ENCODE measurements at regions not wholly inside any gene's neighbourhood (a gene's known extent, or its start where the extent isn't known, plus 50 kb on each side); places are given as distances from the start of the nearest gene placed in this dataset.
"Not testable (repeated sequence)": the region's sequence is repeated elsewhere in the genome, so short reads cannot be mapped to it uniquely, and the experiment has no call there.

DNA sequence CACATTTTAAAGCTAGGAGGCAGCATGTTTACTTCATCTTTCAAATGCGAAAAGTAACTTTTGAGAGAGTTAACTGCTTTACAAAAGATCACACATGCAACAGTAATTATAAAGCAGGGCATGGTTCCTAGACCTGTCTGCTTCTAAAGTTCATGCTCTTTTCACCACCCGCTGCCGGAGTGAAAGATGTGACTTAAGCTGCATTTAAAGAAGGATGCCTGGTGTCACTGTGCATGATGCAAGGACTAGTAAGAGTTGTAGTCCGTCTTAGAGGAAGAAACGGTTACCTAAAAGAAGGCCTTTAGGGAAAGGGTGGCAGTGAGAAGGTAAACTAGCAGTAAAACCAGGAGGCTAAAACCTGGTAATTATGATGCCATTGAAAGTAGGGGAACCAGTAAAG is 1689.1 kb downstream of the KCNT2 start:
- DNase-seq (ENCODE audit: low read depth), result no peak

DNA sequence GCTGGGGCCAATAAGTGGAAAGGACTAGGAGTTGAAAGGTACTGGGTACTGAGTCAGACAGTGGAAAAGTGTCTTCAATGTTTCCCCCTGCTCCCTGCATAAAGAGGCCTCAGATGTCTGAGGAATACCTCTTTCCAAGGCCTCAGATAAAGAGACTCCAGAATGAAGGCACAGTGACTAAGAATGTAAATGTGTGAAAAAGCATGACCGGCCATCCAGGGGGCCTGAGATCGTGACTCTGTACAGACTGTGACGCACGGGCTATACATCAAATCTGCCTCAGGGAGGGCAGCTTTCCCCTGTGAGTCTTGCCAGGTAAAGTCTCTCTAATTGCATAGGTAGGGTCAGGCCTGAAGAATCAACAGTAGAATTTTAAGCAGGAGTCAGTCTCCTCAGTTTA is 1690.5 kb downstream of the KCNT2 start:
- DNase-seq (ENCODE audit: low read depth), result no peak

DNA sequence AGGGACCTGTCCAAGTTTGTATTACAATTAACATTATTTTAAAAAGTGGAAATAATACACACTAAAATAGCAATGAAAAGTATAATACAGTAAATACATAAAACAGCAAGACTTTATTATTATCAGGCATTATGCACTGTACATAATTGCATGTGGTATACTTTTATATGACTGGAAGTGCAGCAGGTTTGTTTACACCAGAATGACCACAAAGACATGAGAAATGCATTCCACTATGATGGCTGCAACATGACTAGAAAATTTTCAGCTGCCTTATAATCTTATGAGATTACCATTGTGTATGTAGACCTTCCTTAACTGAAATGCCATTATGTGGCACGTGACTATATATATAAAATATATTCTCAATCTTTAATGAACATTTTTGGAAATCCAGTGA is 1699.6 kb downstream of the KCNT2 start:
- DNase-seq (ENCODE audit: low read depth), result no peak

DNA sequence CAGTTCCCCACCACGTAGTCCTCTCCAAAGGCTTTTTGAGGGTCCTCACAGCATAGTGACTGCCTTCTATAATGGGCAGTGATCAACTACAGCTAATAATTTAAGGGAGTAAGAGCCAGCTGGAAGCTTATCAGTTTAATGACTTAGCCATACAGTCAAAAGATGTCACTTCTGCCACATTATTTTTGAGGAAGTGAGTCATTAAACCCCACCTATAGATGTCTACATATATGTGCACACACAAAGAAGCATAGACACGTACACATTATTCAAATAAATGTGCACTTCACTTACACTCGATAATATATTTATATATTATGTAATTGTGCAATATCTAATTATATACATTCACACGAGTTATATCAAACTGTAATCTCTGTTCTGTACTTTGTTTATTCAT is 1704.7 kb downstream of the KCNT2 start:
- DNase-seq (ENCODE audit: low read depth), result no peak

DNA sequence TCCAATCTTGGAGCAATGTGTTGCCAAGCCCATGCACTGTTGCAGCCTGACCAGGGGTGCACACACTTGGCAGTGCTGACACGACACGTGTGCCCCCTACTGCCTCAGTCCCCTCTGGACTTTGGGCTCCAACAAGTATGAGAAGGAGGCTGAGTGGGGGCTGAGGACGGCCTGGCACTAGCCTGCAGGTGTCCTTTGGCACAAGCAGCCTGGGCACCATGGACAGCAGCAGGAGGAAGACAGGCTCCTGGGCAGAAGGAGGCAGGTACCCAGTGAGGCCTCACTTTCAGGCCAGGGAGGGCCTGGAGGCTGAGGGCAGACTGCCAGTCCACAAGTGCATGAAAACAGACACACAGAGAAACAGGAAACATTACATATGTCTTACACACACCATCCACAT is 1702.9 kb upstream of the B3GALT2 start:
- DNase-seq (ENCODE audit: low read depth), result no peak

DNA sequence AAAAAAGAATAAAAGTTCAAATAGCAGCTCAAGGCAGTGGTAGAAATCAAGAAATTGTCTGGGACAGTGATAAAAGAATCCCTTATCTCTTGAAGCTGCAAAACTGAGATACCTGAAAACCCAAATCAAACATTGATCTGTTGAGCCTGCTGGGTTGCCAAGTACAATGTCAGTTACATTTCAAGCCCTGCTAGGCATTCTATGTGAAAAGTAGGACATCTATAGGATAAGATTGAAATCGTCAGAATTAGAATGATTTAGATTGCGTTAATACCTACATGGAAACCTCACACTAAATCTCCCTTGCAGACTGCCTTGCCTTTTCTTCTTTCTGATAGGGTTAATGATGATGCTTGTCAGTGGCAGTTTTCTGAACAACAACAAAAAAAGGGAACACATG is 1684.4 kb upstream of the B3GALT2 start:
- no peak for DNase-seq (ENCODE audit: low read depth)

DNA sequence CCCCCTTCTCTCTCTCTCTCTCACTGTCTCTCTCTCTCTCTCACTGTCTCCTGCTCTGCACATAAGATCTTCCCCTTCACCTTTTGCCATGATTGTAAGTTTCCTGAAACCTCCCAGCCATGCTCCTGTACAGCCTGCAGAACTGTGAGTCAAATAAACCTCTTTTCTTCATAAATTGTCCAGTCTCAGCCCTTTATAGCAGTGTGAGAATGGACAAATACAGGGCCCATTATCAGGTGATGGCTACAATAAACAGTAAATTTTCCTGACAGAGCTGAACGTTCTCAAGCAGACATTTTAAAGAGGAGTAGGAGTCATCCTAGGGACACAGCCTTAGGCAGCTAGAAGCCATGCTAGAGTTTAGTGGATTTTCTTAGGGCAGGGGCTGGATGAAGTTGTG is 1679.7 kb upstream of the B3GALT2 start:
- DNase-seq (ENCODE audit: low read depth), result no peak

DNA sequence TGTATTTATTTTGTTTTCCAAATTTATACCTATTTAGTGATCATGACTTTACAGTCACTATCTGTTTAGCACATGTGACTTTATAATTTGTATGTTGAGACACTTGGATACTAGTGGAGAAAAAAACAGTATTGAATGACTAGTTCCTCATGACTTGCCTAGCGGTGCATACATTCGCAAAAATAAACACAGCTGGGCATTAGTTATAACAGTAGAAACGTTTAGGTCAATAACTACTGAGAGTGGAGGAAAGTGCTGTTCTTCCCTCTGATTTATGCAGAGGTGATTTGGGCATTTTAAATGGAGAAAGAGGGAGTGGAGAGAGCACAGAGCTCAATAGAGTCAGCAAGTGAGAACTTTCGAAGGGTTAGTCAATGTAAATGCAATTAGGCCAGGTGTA is 1679.0 kb upstream of the B3GALT2 start:
- no peak for DNase-seq (ENCODE audit: low read depth)

DNA sequence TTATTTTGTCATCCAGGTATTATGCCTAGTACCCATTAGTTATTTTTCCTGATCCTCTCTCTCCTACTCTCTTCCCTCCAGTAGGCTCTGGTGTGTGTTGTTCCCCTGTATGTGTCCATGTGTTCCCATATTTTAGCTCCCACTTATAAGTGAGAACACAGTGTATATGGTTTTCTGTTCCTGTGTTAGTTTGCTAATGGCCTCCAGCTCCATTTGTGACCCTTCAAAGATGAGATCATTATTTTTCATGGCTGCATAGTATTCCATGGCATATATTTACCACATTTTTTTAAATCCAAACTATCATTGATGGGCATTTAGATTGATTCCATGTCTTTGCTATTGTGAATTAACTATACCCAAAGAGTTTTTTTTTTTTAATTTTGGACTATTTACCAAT is 1675.7 kb upstream of the B3GALT2 start:
- no peak for DNase-seq (ENCODE audit: low read depth)

DNA sequence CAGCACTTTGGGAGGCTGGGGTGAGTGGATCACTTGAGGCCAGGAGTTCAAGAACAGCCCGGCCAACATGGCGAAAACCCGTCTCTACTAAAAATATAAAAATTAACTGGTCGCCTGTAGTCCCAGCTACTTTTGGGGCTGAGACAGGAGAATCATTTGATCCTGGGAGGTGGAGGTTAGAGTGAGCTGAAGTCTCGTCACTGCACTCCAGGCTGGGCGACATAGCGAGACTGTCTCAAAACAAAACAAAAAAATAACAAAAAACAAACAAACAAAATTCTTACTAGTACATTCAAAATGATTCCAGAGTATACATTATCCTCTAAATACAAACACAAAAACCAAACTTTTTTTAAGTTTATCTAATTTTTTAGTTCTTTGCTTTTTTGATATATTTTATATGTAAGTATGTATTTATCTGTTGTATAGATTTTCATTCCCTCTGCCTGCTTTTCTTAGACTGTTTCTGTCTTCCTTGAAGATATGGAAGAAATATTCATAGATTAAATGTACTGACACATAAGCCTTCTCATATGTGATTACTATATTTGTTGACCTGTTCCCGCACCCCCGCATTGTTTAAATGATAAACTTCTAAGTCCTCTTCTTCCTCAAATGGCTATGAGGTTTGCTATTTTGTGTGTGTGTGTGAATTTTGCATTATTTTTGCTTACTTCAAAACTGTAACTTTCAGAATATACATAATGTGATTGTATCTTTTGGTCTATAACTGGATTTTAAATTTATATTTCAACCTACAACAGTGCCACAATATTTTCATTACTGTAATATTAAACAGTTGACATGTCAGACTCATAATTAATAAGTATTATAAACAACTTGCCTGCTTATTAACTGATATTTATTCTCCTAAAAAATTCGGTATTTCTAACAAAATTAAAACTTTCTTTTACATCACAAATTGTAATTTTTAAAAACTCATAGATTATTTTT is 1674.1 kb upstream of the B3GALT2 start:
- no peak for DNase-seq (ENCODE audit: low read depth)

DNA sequence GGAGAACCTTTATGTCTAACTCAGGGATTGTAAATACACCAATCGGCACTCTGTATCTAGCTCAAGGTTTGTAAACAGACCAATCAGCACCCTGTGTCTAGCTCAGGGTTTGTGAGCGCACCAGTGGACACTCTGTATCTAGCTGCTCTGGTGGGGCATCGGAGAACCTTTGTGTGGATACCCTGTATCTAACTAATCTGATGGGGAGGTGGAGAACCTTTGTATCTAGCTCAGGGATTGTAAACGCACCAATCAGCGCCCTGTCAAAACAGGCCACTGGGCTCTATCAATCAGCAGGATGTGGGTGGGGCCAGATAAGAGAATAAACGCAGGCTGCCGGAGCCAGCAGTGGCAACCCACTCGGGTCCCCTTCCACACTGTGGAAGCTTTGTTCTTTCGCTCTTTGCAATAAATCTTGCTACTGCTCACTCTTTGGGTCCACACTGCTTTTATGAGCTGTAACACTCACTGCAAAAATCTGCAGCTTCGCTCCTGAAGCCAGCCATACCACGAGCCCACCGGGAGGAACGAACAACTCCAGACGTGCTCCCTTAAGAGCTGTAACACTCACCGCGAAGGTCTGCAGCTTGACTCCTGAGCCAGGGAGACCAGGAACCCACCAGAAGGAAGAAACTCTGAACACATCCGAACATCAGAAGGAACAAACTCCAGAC is 1673.2 kb upstream of the B3GALT2 start:
- not testable (repeated sequence) for DNase-seq (ENCODE audit: low read depth)

DNA sequence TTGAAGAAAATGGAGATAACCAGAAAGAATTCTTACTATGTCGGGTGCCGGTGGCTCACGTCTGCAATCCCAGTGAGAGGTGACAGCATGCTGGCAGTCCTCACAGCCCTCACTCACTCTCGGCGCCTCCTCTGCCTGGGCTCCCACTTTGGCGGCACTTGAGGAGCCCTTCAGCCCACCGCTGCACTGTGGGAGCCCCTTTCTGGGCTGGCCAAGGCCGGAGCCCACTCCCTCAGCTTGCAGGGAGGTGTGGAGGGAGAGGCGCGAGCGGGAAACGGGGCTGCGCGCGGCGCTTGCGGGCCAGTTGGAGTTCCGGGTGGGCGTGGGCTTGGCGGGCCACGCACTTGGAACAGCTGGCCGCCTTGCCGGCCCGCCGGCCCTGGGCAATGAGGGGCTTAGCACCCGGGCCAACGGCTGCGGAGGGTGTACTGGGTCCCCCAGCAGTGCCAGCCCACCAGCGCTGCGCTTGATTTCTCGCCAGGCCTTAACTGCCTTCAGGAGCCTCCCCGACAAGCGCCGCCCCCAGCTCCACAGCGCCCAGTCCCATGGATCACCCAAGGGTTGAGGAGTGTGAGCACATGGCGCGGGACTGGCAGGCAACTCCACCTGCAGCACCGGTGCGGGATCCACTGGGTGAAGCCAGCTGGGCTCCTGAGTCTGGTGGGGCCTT is 1672.5 kb upstream of the B3GALT2 start:
- DNase-seq (ENCODE audit: low read depth), result not testable (repeated sequence)

DNA sequence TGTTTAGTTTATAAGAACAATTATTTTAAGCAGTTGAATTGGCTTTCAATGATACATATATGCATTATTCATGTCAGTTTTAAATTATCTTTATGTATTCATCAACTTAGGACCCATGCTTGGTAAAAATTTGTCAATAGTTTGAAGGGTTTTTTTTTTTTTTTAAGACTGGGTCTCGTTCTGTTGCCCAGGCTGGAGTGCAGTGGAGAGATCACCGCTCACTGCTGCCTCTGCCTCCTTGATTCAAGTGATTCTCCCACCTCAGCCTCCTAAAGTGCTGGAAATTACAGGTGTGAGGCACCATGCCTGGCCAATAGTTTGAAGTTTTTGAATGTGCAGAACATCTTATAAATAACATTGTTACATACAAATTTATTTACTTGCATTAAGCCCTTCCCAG is 1671.0 kb upstream of the B3GALT2 start:
- no peak for DNase-seq (ENCODE audit: low read depth)

DNA sequence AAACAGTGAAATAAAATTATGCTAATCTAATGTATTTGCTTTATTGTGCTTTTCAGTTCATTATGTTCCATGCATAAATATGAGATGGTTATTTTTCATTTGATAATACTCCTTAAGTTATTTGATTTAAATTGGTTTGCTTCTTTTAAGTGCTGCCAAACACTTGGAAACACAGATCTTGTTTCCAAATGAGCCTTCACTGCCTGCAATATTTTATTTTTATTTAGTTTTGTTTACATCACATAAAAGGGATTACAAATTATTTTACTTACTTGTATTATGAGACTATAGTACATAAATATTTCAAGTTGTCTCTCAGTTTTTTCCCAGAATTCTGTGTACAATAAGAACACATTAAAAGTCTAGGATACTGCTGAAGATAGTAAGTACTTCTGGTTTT is 1662.4 kb upstream of the B3GALT2 start:
- no peak for DNase-seq (ENCODE audit: low read depth)

DNA sequence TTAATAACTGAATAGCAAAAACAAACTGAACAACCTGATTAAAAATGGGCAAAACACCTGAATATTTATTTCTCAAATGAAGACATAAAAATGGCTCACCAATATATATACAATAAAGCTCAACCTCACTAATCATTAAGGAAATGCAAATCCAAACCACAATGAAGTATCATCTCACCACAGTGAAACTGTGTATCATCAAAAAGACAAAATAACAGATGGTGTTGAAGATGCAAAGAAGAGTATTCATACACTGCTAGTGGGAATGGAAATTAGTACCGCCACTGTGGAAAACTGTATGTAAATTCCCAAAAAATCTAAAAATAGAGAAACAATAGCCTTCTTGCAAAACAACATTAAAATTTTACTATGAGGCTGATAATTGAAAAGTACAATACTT is 1660.1 kb upstream of the B3GALT2 start:
- no peak for DNase-seq (ENCODE audit: low read depth)

DNA sequence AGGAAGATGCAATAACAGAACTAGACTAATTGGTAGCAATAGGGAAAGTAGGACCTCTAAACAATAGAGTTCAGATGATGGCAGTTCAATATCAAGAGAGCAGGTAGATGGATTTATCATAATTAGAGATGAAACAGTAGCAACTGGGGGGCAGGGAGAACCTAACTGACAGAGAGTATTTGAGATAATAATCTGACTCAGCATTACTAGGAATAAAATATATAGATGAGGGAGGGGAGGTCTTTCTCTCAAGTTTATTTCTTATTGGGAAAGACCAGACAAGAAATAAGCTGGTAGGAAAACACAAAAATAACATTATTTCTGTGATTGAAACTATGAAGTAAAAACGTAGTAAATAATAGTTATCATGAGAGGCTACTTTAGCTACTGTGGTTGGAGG is 1656.7 kb upstream of the B3GALT2 start:
- no peak for DNase-seq (ENCODE audit: low read depth)

DNA sequence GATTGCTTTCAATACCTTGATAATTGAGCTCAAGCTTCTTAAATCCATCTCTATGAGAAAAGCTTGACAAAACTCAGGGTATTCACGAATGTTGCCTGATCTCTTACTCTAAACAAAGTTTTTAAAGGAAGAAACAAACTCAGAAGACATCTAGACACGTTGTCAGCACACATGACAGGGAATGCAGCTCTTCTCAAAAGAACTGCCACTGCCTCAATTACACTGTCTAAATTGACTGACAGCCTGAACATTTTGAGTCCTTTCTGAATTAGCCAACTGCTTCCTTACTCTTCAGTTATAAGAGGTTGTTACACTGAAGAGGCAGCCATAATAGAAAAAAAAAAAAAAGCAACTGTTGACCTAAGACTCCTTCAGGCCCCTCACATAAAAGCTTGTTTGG is 1646.7 kb upstream of the B3GALT2 start:
- DNase-seq (ENCODE audit: low read depth), result no peak

DNA sequence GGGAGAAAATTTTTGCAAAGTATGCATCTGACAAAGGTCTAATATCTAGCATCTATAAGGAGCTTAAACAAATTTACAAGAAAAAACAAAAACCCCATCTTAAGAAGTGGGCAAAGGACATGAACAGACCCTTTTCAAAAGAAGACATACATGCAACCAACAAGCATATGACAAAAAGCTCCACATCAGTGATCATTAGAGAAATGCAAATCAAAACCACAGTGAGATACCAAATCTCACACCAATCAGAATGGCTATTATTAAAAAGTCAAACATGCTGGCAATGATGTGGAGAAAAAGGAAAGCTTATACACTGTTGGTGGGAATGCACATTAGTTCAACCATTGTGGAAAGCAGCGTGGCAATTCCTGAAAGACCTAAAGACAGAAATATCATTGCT is 1645.2 kb upstream of the B3GALT2 start:
- DNase-seq (ENCODE audit: low read depth), result not testable (repeated sequence)

DNA sequence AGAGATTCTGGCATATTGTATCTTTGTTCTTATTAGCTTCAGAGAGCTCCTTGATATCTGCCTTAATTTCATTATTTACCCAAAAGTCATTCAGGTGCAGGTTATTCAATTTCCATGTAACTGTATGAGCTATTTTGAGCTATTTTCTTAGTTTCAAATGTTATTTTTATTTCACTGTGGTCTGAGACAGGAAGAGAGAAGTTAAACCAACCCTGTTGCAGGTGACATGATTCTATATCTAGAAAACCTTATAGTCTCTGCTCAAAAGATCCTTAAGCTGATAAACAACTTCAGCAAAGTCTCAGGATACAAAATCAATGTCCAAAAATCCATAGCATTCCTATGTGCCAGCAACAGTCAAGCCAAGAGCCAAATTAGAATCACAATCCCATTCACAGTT is 1644.0 kb upstream of the B3GALT2 start:
- DNase-seq (ENCODE audit: low read depth), result no peak

DNA sequence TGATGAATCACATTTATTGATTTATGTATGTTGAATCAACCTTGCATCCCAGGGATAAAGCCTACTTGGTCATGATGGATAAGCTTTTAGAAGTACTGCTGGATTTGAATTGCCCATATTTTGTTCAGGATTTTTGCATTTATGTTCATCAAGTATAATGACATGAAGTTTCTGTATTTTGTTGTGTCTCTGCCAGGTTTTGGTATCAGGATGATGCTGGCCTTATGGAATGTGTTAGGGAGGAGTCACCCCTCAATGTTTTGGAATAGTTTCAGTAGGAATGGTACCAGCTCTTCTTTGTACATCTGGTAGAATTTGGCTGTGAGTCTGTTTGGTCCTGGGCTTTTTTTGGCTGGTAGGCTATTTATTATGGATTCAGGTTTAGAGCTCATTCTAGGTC is 1643.1 kb upstream of the B3GALT2 start:
- DNase-seq (ENCODE audit: low read depth), result no peak

DNA sequence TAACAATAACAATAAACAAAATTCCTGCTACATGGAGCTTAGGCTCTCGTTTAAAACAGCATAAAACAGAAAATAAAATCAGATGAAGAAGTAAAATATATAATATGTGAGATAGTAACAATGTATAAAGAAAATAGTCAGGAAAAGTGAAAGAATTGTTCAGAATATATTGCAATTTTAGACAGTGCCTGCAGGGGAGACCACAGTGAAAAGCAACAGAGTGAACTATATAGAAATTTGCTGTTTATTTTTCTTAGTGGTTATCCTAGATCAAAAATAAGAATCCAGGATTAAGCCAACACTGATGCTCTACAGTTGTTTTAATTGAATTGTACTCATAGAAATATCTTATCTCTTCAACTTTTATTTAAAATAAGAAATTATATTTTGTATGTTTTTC is 1639.0 kb upstream of the B3GALT2 start:
- DNase-seq (ENCODE audit: low read depth), result no peak

DNA sequence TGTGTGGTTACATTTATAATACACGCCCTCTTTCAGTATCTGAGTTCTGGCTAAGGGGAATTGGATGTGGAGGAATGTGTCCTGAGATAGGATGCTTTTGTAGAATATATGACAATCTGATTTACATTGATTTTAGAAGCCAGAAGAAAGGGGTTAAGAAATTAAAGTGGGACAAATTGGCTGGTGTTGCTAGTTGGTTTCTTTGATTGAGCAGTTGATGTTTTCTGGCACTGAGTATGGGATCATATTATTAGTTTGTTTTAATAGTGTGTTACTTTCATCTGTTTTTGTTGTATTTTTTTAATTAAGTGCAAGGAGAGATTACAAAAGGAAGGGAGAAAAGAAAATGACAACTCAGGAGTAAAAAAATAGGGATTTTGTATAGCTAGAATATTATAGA is 1634.7 kb upstream of the B3GALT2 start:
- DNase-seq (ENCODE audit: low read depth), result no peak

DNA sequence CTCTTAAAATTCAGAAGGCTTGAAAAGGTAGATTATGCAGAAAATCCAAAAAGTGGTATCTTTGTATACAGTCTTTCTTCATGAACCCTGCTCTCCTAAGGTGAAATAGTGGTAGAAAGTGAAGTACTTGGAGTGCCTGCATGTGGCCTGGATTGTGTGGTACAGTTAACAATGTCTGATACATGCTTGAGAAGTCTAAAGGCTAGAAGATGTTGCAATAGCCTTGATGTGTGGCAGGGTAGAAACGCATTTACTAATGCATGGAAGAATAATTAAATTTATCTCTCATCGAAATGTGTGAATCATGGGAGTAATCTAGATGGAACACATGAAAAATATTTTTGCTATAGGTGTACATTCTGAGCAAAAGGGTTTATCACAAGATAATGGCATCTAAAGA is 1632.3 kb upstream of the B3GALT2 start:
- DNase-seq (ENCODE audit: low read depth), result no peak

Data from T follicular helper cell (primary cell).